Fibroblast of skin of scalp (primary cell): ENCODE measurements at regions not wholly inside any gene's neighbourhood (a gene's known extent, or its start where the extent isn't known, plus 50 kb on each side); places are given as distances from the start of the nearest gene placed in this dataset.
"Not testable (repeated sequence)": the region's sequence is repeated elsewhere in the genome, so short reads cannot be mapped to it uniquely, and the experiment has no call there.

Source experiments
- DNase-seq: peaks from one replicate; pipeline ENCODE4 v3.0.0-alpha.2; 2013

DNA sequence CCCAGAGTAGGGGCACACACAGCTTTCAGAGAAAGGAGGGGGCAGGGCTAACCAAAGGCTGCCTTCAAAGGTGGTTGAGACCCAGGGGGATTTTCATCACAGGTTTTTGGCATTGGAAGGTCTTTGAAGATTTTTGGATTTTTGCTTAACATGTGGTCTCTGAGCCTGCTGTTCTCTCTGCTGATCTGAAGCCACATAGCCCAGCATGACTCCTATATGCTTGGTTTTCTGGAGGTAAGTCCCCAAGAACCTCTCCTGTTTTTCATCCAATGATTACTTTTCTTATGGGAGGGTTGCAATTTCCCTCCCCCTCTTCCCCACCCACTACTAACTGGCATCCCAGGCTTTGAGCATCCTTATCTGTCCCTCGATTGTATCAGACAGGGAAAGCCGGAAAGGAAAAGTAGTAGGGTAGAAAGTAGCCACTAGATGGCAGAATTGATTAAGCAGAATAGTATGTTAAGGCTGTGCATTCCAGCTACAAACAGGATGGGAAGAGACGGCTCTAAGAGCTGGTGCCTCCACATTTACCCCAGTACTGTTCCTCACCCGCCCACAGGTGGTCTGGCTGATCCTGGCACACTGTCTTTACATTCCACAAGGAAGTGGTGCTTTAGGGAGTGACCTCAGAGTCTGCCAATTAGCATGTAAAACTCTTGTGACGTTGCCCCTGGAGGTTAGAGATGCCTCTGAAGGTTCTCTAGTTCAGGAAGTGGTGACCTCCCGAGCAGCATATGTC is 218.9 kb upstream of the EDNRB start:
- DNase-seq, result peak; percentile 66

GRCh38 chr13:78136966-78137365 is 218.3 kb upstream of the EDNRB start:
- DNase-seq, result no peak

- DNase-seq, result no peak
These were observed 214.9 kb upstream of the EDNRB start for GRCh38 chr13:78133511-78133910.

DNA sequence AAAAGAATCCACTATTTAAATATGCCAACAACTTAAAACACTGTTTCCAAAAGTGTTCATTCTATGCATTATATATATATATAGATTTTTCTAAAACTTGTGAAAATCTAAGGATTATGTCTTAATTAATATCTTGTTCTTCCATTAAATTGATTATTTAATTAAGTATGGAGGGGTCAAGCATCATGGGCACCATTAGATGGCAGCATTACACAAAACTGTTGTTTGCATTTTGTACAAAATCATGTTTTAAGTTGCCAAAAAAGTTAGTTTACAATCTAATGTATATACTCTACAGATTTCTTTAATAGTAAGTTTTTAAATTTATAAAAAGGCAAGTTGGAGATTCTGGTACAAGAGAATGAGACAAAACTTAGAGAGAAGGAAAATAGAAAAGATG is 213.2 kb upstream of the EDNRB start:
- DNase-seq, result no peak

- no peak for DNase-seq
These were observed 212.7 kb upstream of the EDNRB start for GRCh38 chr13:78131346-78131745.

- no peak for DNase-seq
These were observed 211.2 kb upstream of the EDNRB start for GRCh38 chr13:78129823-78130222.

GRCh38 chr13:78129359-78129758 is 210.7 kb upstream of the EDNRB start:
- no peak for DNase-seq

DNA sequence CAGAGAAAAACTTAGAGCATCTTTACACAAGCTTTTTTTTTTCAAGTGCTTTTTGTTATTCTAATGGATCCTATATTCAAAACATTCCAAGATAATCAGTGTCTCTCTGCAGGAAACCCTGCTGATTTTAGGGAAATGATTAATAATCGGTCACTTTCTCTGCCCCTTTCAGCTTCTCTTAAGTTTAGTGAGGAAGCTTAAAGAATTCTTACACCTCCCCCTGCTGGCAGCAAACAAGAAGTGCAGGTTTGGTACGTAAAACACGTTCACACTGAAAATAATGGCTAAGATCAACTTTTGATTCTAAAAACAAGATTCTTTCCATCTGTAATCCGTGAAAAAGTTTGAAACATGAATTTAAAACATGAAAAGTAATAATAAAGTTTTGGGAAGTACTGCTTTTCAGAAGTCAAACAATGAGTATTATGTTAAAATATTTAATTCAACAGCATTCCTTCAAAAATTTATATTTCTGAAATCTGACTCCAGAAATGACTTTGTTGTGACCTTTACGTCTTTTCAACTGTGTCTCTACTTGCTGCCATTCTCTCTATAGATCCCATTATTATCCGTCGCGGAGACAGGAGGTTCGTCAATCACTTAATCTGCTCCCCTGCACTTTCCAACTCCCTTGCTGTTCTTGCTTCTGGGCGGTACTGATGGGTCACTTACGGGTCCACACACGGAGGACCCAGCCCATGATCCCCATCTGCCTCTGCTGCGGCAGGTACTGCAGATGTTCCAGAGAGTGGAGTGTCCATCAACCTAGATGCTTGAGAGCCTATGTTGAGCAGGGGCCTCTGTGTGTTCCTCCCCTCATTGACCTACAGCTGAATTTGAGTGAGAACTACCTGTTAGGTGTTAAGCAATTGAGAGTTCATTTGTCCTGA is 203.1 kb upstream of the EDNRB start:
- DNase-seq, result peak; percentile 67

DNA sequence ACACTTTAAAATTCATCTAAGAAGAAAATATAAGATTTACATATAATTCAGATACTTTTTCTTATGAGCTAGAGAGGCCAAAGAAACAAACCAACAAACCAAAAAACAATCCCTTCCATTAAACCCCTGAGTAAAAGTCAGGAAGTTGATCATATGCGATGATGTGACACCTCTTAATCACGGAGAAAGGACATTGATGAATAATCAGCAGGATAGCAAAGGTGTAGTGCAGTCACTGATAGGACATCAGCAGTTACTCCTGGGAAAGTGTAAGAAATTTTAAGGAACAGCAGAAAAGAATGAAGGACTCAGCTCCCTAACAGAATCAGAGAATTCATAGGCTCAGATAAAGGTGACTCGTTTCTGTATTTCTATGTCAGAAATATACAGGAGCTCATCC is 202.4 kb upstream of the EDNRB start:
- DNase-seq, result no peak

GRCh38 chr13:78120144-78120543 is 201.5 kb upstream of the EDNRB start:
- not testable (repeated sequence) for DNase-seq

DNA sequence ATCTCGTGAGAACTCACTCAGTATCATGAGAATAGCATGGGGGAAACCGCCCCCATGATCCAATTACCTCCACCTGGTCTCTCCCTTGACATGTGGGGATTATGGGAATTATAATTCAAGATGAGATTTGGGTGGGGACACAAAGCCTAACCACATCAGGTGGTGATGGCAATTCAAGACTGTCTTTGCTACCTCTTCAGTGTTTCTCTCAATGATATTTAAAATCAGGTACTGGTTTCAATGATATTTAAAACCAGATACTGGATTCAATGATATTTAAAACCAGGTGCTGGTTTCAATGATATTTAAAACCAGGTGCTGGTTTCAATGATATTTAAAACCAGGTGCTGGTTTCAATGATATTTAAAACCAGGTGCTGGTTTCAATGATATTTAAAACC is 198.4 kb upstream of the EDNRB start:
- DNase-seq, result not testable (repeated sequence)

GRCh38 chr13:78105656-78106055 is 187.0 kb upstream of the EDNRB start:
- no peak for DNase-seq

DNA sequence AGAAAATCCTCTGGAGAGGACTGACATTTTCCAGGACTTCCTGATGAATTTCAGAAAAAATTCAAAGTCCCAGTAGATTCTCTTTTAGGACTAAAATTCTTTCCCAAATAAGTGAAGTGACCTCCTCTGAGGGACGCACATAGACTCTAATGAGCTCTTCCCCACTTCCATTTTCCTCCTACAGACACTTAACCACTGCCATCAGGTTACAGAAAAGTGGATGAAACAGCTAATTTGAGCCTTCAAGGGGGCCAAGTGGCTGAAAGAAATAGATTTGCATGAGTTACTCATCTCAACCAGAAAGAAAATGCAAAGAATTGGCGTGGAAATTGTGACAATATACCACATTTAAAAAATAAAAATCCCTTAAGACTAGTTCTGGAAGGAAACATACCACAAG is 185.3 kb upstream of the EDNRB start:
- DNase-seq, result no peak

GRCh38 chr13:78102741-78103140 is 184.1 kb upstream of the EDNRB start:
- DNase-seq, result no peak

DNA sequence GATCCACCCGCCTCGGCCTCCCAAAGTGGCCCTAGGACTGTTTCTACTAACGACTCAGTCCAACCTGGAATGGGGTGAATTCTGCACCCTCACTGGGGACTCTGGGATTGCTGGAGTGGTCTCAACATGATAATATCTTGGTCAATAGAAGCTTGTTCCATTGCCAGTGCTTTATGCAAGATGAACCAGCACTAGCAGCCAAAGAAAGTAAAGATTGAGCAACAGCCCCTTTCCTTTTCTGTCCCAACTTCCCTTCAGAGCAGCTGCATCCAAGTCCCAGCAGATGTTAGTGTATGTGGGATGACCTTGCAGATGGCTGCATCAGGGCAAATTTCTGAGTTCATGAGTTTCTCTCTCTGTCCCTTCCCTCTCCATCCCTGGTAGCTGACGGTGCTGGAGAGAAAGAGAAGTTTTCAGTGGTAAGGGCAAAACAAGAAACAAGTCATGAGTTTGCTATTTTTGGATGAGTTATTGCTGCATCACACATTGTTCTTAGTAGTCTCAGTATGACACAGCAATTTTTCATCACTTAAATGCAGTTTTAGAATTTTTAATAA is 183.6 kb upstream of the EDNRB start:
- peak; percentile 59 for DNase-seq

DNA sequence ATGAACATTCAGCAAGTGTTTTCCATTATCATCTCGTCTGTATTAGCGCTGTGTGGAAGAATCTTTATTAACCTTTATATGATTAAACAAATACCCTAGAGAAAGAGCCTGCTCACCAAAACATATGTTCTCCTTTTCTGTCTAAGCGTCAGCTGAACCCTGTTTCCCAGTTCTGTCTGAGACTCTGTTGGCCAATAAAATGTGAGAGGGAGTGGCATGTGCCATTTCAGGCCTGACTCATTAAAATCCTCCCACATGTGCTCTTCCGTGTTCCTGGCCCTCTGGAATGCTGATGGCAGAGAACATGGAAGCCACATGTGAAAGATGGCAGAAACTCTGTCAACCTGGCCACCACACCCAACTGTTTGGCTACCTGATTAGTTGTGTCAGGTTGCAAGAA is 181.9 kb upstream of the EDNRB start:
- no peak for DNase-seq

GRCh38 chr13:78098249-78098648 is 179.6 kb upstream of the EDNRB start:
- no peak for DNase-seq

GRCh38 chr13:78096221-78096620 is 177.6 kb upstream of the EDNRB start:
- DNase-seq, result no peak

GRCh38 chr13:78087966-78088678 is 169.5 kb upstream of the EDNRB start:
- no peak for DNase-seq

DNA sequence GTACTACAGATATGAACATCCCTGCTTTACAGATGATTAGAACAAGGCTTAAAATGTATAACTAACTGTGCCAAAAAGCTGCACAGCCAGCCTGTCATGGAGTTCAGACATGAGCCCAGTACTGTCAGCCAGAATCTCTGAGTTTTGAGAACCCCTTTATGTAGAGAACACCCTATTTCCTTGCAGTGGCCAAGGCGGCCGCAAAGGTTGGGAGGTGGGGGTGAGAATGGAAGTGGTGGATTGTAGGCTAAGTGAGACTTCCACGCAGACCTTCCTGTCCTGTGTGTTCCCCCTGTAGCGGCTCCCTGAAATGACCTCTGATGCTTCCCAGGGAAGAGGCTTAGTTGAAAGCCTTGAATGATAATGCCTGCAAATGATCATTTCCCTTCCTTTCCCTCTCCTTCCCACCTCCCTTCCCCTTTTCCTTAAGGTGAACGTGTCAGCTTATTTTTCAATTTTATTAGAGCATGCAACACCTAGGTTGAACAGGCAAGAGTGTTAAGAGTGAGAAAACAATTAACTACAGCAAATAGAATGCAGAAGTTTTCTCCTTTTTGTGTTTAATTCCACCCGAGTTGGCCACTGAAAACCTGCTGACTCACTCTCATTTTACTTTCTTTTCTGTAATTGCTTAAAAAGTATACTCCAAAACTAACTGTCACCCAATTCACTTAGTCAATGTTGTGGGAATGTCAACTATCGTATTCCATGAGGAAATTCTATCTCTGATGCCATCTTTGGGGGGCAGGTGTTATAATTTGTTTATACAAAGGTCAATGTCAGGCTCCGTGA is 167.0 kb upstream of the EDNRB start:
- no peak for DNase-seq

DNA sequence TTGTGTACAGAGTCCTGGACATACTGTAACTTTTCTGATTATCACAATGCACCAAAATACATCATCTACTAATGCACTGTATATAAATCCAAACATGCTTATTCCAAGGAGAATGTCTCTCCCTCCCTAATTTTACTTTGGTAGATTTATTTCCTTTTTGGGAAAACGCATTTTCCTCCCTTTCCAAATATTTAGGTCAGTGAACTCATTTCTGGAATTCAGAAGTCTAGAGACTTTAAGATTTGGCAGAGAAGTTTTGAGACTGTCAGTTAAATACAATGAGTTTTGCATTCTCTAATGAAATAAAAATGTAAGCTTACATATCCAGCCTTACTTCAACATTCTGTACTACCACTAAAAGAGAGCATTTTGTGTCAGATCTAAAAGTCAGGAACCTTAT is 165.8 kb upstream of the EDNRB start:
- no peak for DNase-seq

GRCh38 chr13:78078168-78078567 is 159.5 kb upstream of the EDNRB start:
- DNase-seq, result no peak
